ENCODE measurements at regions not wholly inside any gene's neighbourhood (a gene's known extent, or its start where the extent isn't known, plus 50 kb on each side); places are given as distances from the start of the nearest gene placed in this dataset.

- no peak for TF ChIP-seq RAD21 (IDR thresholded peaks at IDR 0.05; ENCODE audit: low read length)
- TF ChIP-seq, protein P1, sequence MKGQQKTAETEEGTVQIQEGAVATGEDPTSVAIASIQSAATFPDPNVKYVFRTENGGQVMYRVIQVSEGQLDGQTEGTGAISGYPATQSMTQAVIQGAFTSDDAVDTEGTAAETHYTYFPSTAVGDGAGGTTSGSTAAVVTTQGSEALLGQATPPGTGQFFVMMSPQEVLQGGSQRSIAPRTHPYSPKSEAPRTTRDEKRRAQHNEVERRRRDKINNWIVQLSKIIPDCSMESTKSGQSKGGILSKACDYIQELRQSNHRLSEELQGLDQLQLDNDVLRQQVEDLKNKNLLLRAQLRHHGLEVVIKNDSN (IDR thresholded peaks at IDR 0.05; ENCODE audit: borderline replicate concordance, low read depth) = no peak
- TF ChIP-seq, protein P2, sequence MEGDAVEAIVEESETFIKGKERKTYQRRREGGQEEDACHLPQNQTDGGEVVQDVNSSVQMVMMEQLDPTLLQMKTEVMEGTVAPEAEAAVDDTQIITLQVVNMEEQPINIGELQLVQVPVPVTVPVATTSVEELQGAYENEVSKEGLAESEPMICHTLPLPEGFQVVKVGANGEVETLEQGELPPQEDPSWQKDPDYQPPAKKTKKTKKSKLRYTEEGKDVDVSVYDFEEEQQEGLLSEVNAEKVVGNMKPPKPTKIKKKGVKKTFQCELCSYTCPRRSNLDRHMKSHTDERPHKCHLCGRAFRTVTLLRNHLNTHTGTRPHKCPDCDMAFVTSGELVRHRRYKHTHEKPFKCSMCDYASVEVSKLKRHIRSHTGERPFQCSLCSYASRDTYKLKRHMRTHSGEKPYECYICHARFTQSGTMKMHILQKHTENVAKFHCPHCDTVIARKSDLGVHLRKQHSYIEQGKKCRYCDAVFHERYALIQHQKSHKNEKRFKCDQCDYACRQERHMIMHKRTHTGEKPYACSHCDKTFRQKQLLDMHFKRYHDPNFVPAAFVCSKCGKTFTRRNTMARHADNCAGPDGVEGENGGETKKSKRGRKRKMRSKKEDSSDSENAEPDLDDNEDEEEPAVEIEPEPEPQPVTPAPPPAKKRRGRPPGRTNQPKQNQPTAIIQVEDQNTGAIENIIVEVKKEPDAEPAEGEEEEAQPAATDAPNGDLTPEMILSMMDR (IDR thresholded peaks at IDR 0.05) = no peak
- no peak for TF ChIP-seq EP300 (IDR thresholded peaks at IDR 0.05; ENCODE audit: borderline replicate concordance in 1 of 2, low read depth in 1 of 2, low read length in 1 of 2)
- no peak for TF ChIP-seq YY1 (IDR thresholded peaks at IDR 0.05; ENCODE audit: low read depth)
- no peak for TF ChIP-seq USF2 (IDR thresholded peaks at IDR 0.05; ENCODE audit: borderline replicate concordance, low read depth, low read length)
These were observed 100.8 kb upstream of the PLPPR1 start for GRCh38 chr9:100927763-100928162.

All from SK-N-SH (cell line).